ENCODE measurements at regions not wholly inside any gene's neighbourhood (a gene's known extent, or its start where the extent isn't known, plus 50 kb on each side); places are given as distances from the start of the nearest gene placed in this dataset.

- TF ChIP-seq CTCF (IDR thresholded peaks at IDR 0.05; ENCODE audit: partially characterized antibody, unreplicated experiment): no peak
- no peak overlapping the region for H3K4me3 Mint-ChIP-seq (ENCODE audit: unreplicated experiment)
- H3K4me1 Mint-ChIP-seq (ENCODE audit: low read depth, unreplicated experiment): no peaks in the 10 kb centered on the region
- H3K36me3 Mint-ChIP-seq (ENCODE audit: unreplicated experiment): peaks cover 18% of the 10 kb centered on the region
- peaks cover 4% of the 10 kb centered on the region for H3K9me3 Mint-ChIP-seq (ENCODE audit: unreplicated experiment)
- no peak for DNase-seq
- H3K27me3 Mint-ChIP-seq (ENCODE audit: unreplicated experiment): peaks cover 3% of the 10 kb centered on the region
- no peak overlapping the region for H3K27ac Mint-ChIP-seq (ENCODE audit: unreplicated experiment)
Measured at GRCh38 chr11:33633251-33634003, 67.2 kb downstream of the C11orf91 start.

DNA sequence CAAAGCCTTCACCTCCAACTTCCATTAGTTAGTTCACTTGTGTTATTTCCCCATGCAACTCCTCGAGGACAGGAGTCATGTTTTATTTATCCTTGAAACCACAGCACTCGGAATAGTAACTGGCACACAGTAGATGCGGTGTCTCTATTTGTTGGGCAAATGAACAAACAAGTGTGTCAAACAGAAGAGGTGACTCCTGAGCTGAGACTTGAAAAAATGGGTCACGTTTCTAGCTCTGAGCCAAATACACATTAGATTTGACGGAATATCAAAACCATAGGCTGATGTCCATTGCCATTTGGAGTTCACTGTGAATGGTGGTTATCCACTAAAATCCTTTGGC, 68.9 kb downstream of the C11orf91 start:
- H3K9me3 Mint-ChIP-seq (ENCODE audit: unreplicated experiment): peaks cover 4% of the 10 kb centered on the region
- peaks cover 3% of the 10 kb centered on the region for H3K27me3 Mint-ChIP-seq (ENCODE audit: unreplicated experiment)
- no peak overlapping the region for H3K4me3 Mint-ChIP-seq (ENCODE audit: unreplicated experiment)
- no peak for DNase-seq
- H3K27ac Mint-ChIP-seq (ENCODE audit: unreplicated experiment): no peak overlapping the region
- TF ChIP-seq CTCF (IDR thresholded peaks at IDR 0.05; ENCODE audit: partially characterized antibody, unreplicated experiment): no peak
- H3K4me1 Mint-ChIP-seq (ENCODE audit: low read depth, unreplicated experiment): no peaks in the 10 kb centered on the region
- peaks cover 10% of the 10 kb centered on the region for H3K36me3 Mint-ChIP-seq (ENCODE audit: unreplicated experiment)

GRCh38 chr11:33630936-33631748, 69.5 kb downstream of the C11orf91 start:
- Mint-ChIP-seq H3K36me3 (ENCODE audit: unreplicated experiment) (peaks cover 10% of the 10 kb centered on the region), H3K4me3 (ENCODE audit: unreplicated experiment) (no peak overlapping the region), H3K27ac (ENCODE audit: unreplicated experiment) (no peak overlapping the region), H3K4me1 (ENCODE audit: low read depth, unreplicated experiment) (no peaks in the 10 kb centered on the region), H3K9me3 (ENCODE audit: unreplicated experiment) (peaks cover 4% of the 10 kb centered on the region), H3K27me3 (ENCODE audit: unreplicated experiment) (peaks cover 3% of the 10 kb centered on the region)
- no peak for DNase-seq
- TF ChIP-seq CTCF (IDR thresholded peaks at IDR 0.05; ENCODE audit: partially characterized antibody, unreplicated experiment): no peak

DNA sequence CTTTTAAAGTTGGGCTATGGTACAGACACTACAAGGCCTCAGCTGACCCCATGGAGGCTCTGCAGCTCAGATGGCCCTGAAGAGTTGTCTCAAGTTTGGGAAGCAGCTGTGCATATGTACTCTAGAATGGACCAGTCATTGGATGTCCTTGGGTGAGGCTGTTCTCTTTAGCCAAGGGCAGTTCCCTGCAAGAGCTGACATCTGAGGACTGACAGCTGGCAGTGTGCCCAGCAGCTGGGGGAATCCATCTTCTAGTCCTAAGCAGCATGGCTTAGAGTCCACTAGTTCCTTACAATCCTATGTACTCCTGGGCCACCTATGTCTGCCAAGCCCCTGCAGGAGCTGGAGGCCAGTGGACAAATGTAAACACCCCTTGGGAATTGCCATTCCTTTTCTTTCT, 76.5 kb downstream of the C11orf91 start:
- Mint-ChIP-seq H3K4me3 (ENCODE audit: unreplicated experiment) (no peak overlapping the region), H3K27ac (ENCODE audit: unreplicated experiment) (no peak overlapping the region), H3K36me3 (ENCODE audit: unreplicated experiment) (no peaks in the 10 kb centered on the region), H3K9me3 (ENCODE audit: unreplicated experiment) (peaks cover 2% of the 10 kb centered on the region), H3K27me3 (ENCODE audit: unreplicated experiment) (no peaks in the 10 kb centered on the region), H3K4me1 (ENCODE audit: low read depth, unreplicated experiment) (peaks cover 2% of the 10 kb centered on the region)
- peak; percentile 19 for DNase-seq
- TF ChIP-seq CTCF (IDR thresholded peaks at IDR 0.05; ENCODE audit: partially characterized antibody, unreplicated experiment): no peak

DNA sequence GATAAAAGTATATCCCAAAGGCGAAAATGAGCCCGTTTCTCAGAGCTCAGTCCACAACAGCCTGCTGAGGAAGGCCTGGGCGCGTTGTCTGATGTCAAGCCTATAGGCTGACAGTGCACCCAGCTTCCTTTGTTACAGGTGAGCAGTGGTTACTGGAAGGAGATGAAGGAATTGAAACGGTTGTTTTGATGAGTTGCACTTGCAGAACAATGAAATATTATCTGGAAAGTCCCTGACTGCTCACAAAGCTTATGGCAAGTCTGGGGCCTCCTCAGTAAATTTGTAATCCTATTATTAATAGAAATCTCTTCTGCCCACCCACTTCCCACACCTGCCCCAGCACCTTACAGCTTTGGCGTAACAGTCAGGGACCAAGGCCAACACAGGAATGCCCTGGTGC, 77.8 kb downstream of the C11orf91 start:
- Mint-ChIP-seq H3K27me3 (ENCODE audit: unreplicated experiment) (no peaks in the 10 kb centered on the region), H3K4me3 (ENCODE audit: unreplicated experiment) (no peak overlapping the region), H3K4me1 (ENCODE audit: low read depth, unreplicated experiment) (peaks cover 3% of the 10 kb centered on the region), H3K27ac (ENCODE audit: unreplicated experiment) (no peak overlapping the region), H3K36me3 (ENCODE audit: unreplicated experiment) (no peaks in the 10 kb centered on the region), H3K9me3 (ENCODE audit: unreplicated experiment) (peaks cover 2% of the 10 kb centered on the region)
- no peak for DNase-seq
- TF ChIP-seq CTCF (IDR thresholded peaks at IDR 0.05; ENCODE audit: partially characterized antibody, unreplicated experiment): no peak
